GM12891 (cell line): ENCODE measurements at regions not wholly inside any gene's neighbourhood (a gene's known extent, or its start where the extent isn't known, plus 50 kb on each side); places are given as distances from the start of the nearest gene placed in this dataset.
"Not testable (repeated sequence)": the region's sequence is repeated elsewhere in the genome, so short reads cannot be mapped to it uniquely, and the experiment has no call there.

Experiments used
- DNase-seq: peaks from one replicate; pipeline ENCODE4 v3.0.0; 2011; ENCODE audit warnings: low spot score; ENCODE audit not compliant: insufficient read length
- FAIRE-seq: peaks from 2 replicates; lab custom pipeline; 2011; peaks lifted over from hg19 to GRCh38; lab: Jason Lieb, UNC
- PAX5 ChIP-seq: IDR thresholded peaks from 2 replicates; pipeline ENCODE4 v1.6.1; 2011; ENCODE audit warnings: low read length, moderate library complexity, mild to moderate bottlenecking; ENCODE audit not compliant: insufficient read depth, severe bottlenecking
- POLR2A ChIP-seq: IDR thresholded peaks from 2 replicates; pipeline ENCODE4 v1.6.1; 2011; ENCODE audit warnings: low read depth, low read length, control low read depth
- POLR2AphosphoS5 ChIP-seq: IDR thresholded peaks from 2 replicates; pipeline ENCODE4 v1.6.1; 2011; ENCODE audit warnings: low read depth, low read length, control low read depth
- POU2F2 ChIP-seq: IDR thresholded peaks from 2 replicates; pipeline ENCODE4 v1.6.1; 2011; ENCODE audit warnings: low read depth, mild to moderate bottlenecking, control low read depth, low read length, moderate library complexity
- SPI1 ChIP-seq: IDR thresholded peaks from 2 replicates; pipeline ENCODE4 v1.6.1; 2011; ENCODE audit warnings: low read depth, low read length, control low read depth
- TAF1 ChIP-seq: IDR thresholded peaks from 2 replicates; pipeline ENCODE4 v1.6.1; 2011; ENCODE audit warnings: low read depth, low read length, control low read depth

DNA sequence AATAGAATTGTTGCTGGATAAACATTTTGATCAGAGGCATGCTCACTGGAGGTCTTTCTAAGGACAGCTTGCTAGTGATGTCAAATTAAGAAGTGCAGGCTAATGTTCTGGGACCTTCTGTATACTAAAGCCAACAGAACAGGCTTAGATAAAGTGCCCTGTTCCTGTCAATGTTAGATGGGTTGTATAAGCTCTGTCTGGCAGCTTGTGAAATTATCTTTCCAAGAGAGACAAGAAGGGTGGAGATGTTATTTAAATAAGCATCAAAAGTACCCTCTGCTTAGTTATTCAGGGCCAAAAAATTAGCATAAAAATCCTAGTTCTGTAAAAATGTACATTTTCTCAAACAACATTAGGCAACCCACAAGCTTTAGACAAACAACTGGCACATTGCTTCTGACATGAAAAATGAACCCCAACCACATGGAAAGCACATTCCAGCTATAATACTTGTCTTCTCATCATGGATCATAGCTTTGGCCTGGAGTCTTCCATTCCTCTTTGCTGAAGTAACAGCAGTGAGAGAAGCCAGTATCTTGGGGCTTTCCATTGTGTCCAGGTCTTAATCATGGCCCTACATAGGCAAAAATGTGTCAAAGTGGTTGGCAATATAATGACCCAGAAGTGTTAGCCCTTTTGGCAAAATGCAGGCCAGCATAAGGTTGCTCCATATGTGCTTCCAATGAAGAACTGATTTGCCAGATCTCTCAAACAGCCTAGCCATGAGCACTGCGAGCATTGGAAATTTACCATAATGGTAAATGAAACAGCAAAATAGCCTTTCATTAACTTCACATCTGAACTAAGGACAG is 478.1 kb upstream of the ZNF804A start:
- no peak for DNase-seq
- TF ChIP-seq POLR2AphosphoS5 (no peak), SPI1 (no peak), TAF1 (no peak), POLR2A (no peak), PAX5 (no peak), POU2F2 (no peak)
- no peak for FAIRE-seq

DNA sequence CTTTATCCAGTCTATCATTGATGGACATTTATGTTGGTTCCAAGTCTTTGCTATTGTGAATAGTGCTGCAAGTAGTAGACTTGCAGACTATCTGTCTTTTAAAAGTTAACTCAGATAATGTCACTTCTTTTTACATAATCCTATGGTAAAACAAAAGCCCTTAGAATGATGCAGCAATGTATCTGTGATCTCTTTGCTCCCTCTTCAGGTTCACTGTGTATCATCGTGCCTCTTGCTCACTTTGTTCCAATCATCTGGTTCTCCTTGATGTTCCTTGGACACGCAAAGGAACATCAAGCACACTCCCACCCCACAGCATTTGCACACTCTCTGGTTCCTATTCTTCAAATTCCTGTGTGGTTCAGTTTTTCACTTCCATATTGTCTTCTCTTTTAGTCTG is 472.5 kb upstream of the ZNF804A start:
- DNase-seq, result no peak
- no peak for FAIRE-seq
- TF ChIP-seq TAF1 (no peak), POLR2A (no peak), SPI1 (no peak), POLR2AphosphoS5 (no peak), PAX5 (no peak), POU2F2 (no peak)

DNA sequence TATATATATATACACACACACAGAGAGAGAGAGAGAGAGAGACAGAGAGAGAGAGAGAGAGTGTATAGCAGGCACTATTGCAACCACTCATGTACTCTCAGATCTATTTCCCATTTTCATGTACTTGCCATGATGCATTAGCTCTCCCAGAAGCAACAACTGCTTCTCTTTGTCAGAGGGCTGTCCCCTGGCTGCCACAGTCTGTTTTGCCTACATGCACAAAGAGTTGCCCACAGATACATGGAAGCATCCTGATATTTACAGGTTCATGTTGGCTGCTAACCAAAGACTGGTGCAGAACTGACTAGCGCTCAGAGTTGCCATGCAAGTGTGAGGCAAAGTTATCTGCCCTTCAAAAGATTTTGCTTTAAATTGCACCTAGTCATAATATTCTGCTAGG is 469.3 kb upstream of the ZNF804A start:
- no peak for DNase-seq
- TF ChIP-seq POLR2A, result no peak
- no peak for TF ChIP-seq TAF1
- FAIRE-seq, result no peak

DNA sequence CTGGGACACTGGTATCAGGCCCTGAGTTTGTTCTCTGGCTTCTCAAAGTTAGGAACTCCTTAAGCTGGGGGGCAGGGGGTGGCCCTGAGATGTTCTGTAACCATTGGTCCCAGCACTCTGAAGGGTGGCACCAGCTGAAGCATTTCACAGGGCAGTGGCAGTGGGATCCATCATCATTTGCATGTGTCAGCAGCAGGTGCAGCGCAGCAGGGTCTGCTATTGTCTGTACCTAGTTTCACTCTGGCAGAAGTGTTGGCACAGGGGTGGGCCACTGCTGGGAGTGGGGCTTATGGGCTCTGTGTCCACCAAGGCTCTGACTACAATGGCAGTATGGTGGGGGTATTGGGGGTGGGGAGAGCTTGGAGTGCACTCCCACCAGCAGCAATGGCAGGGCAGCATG is 460.4 kb upstream of the ZNF804A start:
- no peak for FAIRE-seq
- TF ChIP-seq POU2F2, result no peak
- TF ChIP-seq SPI1, result no peak
- no peak for TF ChIP-seq POLR2AphosphoS5
- TF ChIP-seq TAF1, result no peak
- no peak for TF ChIP-seq PAX5
- DNase-seq, result no peak

DNA sequence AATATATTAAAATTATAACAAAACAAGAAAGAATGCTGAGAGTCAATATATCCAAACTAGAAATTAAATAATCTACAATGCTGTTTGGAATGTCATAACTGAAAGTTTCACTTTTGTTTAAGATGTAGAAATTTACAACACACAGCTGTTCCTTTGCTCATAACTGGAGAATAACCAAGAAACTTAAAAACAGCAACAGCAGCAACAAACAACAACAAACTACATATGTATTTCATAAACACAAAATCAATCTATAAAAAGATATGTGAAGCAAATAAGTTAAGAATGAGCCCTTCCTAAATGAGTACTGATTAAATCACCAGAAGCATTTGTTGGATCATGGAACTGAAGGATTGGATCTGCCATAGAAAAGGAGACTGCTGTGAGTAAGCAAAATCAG is 456.5 kb upstream of the ZNF804A start:
- DNase-seq (no peak), FAIRE-seq (no peak)
- TF ChIP-seq TAF1 (no peak), POLR2AphosphoS5 (no peak), SPI1 (no peak), POLR2A (no peak), PAX5 (no peak), POU2F2 (no peak)

DNA sequence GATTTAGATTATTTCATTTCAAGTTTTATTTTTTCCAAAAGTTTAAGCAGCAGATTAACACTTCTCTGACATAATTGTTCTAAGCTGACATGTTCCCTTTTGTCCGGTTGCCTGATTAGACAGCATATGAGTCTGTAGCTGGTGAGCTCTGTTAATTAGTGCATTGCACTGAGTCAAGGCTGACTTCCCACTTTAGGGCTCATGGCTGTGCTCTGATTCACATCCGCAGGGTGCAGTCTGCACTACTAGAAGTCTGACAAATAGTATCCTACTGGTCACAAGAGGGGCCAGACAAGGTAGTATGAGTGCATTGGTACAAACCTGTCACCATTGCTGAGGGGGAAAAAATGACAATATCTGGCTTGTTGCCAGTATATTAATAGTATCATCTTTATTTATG is 443.9 kb upstream of the ZNF804A start:
- TF ChIP-seq TAF1 (no peak), SPI1 (no peak), PAX5 (no peak), POLR2AphosphoS5 (no peak), POLR2A (no peak), POU2F2 (no peak)
- DNase-seq (no peak), FAIRE-seq (no peak)

DNA sequence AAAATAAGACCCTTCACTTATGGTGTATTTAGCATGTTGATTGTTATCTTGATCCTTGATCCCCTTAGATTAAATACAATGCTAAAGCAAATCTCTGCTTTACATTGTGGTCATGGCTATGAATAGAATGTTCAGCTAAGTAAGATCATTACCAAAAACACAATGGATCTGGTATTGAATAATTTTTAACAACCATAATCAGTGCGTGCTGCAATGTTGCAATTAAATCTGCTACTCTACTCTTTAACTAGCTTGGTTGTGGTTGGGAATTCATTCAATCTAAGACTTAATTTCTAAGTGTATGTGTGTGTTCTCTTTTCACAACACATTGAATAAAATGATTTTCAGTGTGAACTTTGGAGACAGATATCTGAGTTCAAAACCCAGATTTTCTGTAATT is 442.5 kb upstream of the ZNF804A start:
- DNase-seq (no peak), FAIRE-seq (no peak)
- TF ChIP-seq TAF1, result no peak
- TF ChIP-seq POLR2A, result no peak
- no peak for TF ChIP-seq POLR2AphosphoS5
- TF ChIP-seq POU2F2, result no peak
- no peak for TF ChIP-seq SPI1
- no peak for TF ChIP-seq PAX5

DNA sequence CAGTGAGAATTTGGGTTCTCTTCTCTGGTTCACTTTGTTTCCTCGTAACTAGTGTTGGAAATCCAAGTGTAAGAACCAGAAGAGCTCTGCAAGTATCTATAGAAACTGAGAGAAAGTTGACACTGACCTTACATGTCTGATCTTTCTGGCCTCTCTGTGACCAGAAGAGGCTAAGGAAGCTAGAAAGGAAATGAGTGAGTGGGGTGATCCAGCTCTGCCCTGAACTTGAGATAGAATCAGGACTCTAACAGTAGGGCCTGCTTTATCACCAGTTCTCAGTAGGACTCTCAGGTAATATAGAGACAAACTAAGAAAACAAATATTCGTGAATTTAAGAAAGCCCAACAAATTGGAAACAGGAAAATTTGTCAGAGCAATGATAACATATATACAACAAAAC is 441.2 kb upstream of the ZNF804A start:
- FAIRE-seq (no peak), DNase-seq (no peak)
- TF ChIP-seq POLR2AphosphoS5 (no peak), SPI1 (no peak), POU2F2 (no peak), POLR2A (no peak), PAX5 (no peak), TAF1 (no peak)

DNA sequence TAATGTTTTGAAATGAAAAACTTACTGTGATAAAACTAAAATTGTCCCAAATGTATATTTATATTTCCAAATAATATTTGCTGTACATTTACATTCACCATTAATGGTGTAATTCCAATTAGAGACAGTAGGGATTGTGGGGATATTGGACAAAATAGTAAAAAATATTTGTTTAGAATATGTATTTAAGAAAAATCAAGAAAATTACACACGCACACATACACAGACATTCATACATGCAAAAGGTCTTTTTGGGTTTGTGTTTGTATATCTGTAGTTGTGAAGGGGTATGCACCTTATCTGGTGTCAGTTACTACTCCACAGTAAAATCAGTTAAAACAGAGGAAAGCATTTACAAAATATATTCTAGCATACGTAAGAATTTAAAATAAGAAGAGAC is 435.9 kb upstream of the ZNF804A start:
- TF ChIP-seq POLR2AphosphoS5 (no peak), TAF1 (no peak), SPI1 (no peak), POU2F2 (no peak)
- DNase-seq (no peak), FAIRE-seq (no peak)

DNA sequence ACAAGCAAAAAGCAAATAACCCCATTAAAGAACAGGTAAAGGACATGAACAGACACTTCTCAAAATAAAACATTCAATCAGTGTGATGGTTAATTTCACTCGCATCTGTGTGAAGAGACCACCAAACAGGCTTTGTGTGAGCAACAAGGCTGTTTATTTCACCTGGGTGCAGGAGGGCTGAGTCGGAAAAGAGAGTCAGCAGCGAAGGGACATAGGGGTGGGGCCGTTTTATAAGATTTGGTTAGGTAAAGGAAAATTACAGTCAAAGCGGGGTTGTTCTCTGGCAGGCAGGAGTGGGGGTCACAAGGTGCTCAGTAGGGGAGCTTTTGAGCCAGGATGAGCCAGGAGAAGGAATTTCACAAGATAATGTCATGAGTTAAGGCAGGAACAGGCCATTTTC is 429.5 kb upstream of the ZNF804A start:
- not testable (repeated sequence) for DNase-seq, FAIRE-seq

DNA sequence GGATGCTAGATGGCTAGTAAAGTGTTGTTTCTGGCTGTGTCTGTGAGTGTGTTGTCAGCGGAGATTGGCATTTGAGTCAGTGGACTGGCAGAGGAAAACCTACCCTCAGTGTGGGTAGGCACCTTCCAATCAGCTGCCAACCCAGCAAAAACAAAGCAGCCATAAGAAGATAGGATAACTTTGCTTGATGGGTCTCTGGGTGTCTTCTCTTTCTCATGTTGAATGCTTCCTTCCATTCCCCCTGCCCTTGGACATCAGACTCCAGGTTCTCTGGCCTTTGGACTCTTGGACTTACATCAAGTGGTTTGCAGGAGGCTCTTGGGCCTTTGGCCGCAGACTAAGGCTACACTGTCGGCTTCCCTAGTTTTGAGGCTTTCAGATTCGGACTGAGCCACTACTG is 429.0 kb upstream of the ZNF804A start:
- TF ChIP-seq POLR2AphosphoS5, result no peak
- no peak for TF ChIP-seq POLR2A
- no peak for TF ChIP-seq SPI1
- TF ChIP-seq POU2F2, result no peak
- no peak for TF ChIP-seq PAX5
- no peak for TF ChIP-seq TAF1
- DNase-seq, result no peak

More for the DNA sequence above, 429.0 kb upstream of the ZNF804A start:
- FAIRE-seq, result no peak
